WTC11 (cell line): ENCODE measurements at regions not wholly inside any gene's neighbourhood (a gene's known extent, or its start where the extent isn't known, plus 50 kb on each side); places are given as distances from the start of the nearest gene placed in this dataset.

ENCODE experiments used
- ATAC-seq: fragments of 200-7000 bp; cut with Tn5 transposase; 2 replicates; pipeline ENCODE4 v1.10.0; 2021; ENCODE audit warnings: mild to moderate bottlenecking, moderate library complexity
- CTCF ChIA-PET: fragments of 300-600 bp; sonication (Branson Sonifier 250); formaldehyde crosslinking; loops from one replicate; lab custom pipeline; 2021; ENCODE audit warnings: antibody characterized with exemption; lab: Charles Lee
- POLR2A ChIA-PET: fragments of 350-600 bp; sonication (Branson Sonifier 250); formaldehyde crosslinking; loops from one replicate; lab custom pipeline; 2021; ENCODE audit warnings: antibody characterized with exemption; lab: Charles Lee
- DNase-seq: peaks from one replicate; pipeline ENCODE4 v3.0.0; 2021; ENCODE audit warnings: low spot score
- H3K27ac Mint-ChIP-seq: 2 replicates; pipeline ENCODE4 v1.8.0; 2021; ENCODE audit warnings: mixed read lengths
- H3K27me3 Mint-ChIP-seq: 2 replicates; pipeline ENCODE4 v1.8.0; 2021; ENCODE audit warnings: low read depth, mild to moderate bottlenecking, moderate library complexity, mixed read lengths
- H3K36me3 Mint-ChIP-seq: 2 replicates; pipeline ENCODE4 v1.8.0; 2021; ENCODE audit warnings: mixed read lengths
- H3K4me1 Mint-ChIP-seq: 2 replicates; pipeline ENCODE4 v1.8.0; 2022; ENCODE audit warnings: mixed read lengths
- H3K4me3 Mint-ChIP-seq: 2 replicates; pipeline ENCODE4 v1.8.0; 2021; ENCODE audit warnings: mild to moderate bottlenecking, moderate library complexity, mixed read lengths
- H3K9me3 Mint-ChIP-seq: 2 replicates; pipeline ENCODE4 v1.8.0; 2021; ENCODE audit warnings: mixed read lengths
- AR ChIP-seq: fragments of 250-450 bp; sonication (Bioruptor Pico); IDR thresholded peaks from 2 replicates; pipeline ENCODE4 v1.9.0; 2021; ENCODE audit warnings: mild to moderate bottlenecking
- ATF2 ChIP-seq: sonication (generic); formaldehyde crosslinking; IDR thresholded peaks from 2 replicates; pipeline ENCODE4 v1.8.1; 2022; ENCODE audit warnings: low read depth, missing genetic modification reagents, borderline replicate concordance
- ATF3 ChIP-seq: sonication (generic); formaldehyde crosslinking; conservative IDR thresholded peaks from 2 replicates; pipeline ENCODE4 v1.8.1; 2022; ENCODE audit warnings: mild to moderate bottlenecking, missing genetic modification reagents
- CBFB ChIP-seq: sonication (generic); formaldehyde crosslinking; IDR thresholded peaks from 2 replicates; pipeline ENCODE4 v1.8.1; 2022; ENCODE audit warnings: mild to moderate bottlenecking, low read depth, missing genetic modification reagents
- E2F5 ChIP-seq: sonication (generic); formaldehyde crosslinking; IDR thresholded peaks from 2 replicates; pipeline ENCODE4 v1.8.1; 2022; ENCODE audit warnings: mild to moderate bottlenecking, moderate library complexity, missing genetic modification reagents
- ERG ChIP-seq: fragments of 250-450 bp; sonication (Bioruptor Pico); IDR thresholded peaks from 2 replicates; pipeline ENCODE4 v1.8.0; 2021; ENCODE audit warnings: mild to moderate bottlenecking
- FOXP1 ChIP-seq: sonication (generic); formaldehyde crosslinking; IDR thresholded peaks from 2 replicates; pipeline ENCODE4 v1.8.0; 2022; ENCODE audit warnings: missing genetic modification reagents, mild to moderate bottlenecking, moderate library complexity, borderline replicate concordance
- HMGA2 ChIP-seq: fragments of 250-450 bp; sonication (Bioruptor Pico); IDR thresholded peaks from 2 replicates; pipeline ENCODE4 v1.4.0; 2021; ENCODE audit warnings: mild to moderate bottlenecking, moderate library complexity
- PRDM15 ChIP-seq: sonication (generic); formaldehyde crosslinking; IDR thresholded peaks from 2 replicates; pipeline ENCODE4 v1.8.0; 2022; ENCODE audit warnings: missing genetic modification reagents
- SOX15 ChIP-seq: fragments of 250-450 bp; sonication (Bioruptor Pico); IDR thresholded peaks from 2 replicates; pipeline ENCODE4 v1.9.0; 2021; ENCODE audit warnings: mild to moderate bottlenecking
- SP1 ChIP-seq: sonication (generic); formaldehyde crosslinking; conservative IDR thresholded peaks from 2 replicates; pipeline ENCODE4 v1.8.1; 2022; ENCODE audit warnings: missing genetic modification reagents
- TEAD4 ChIP-seq: sonication (generic); formaldehyde crosslinking; IDR thresholded peaks from 2 replicates; pipeline ENCODE4 v1.8.0; 2022; ENCODE audit warnings: mild to moderate bottlenecking, missing genetic modification reagents
- ZBTB21 ChIP-seq: sonication (generic); formaldehyde crosslinking; IDR thresholded peaks from 2 replicates; pipeline ENCODE4 v1.8.1; 2023; ENCODE audit warnings: mild to moderate bottlenecking, missing genetic modification reagents, borderline replicate concordance
- ZMAT4 ChIP-seq: fragments of 250-450 bp; sonication (Bioruptor Pico); IDR thresholded peaks from 2 replicates; pipeline ENCODE4 v1.9.0; 2021; ENCODE audit warnings: mild to moderate bottlenecking
- ZNF281 ChIP-seq: sonication (generic); formaldehyde crosslinking; IDR thresholded peaks from 2 replicates; pipeline ENCODE4 v1.8.0; 2023; ENCODE audit warnings: mild to moderate bottlenecking, missing genetic modification reagents
- ZNF396 ChIP-seq: fragments of 250-450 bp; sonication (Bioruptor Pico); IDR thresholded peaks from 2 replicates; pipeline ENCODE4 v1.8.0; 2021; ENCODE audit warnings: mild to moderate bottlenecking, moderate library complexity, borderline replicate concordance
- ZNF512 ChIP-seq: sonication (generic); formaldehyde crosslinking; IDR thresholded peaks from 2 replicates; pipeline ENCODE4 v1.8.1; 2022; ENCODE audit warnings: missing genetic modification reagents, borderline replicate concordance

GRCh38 chr12:71060426-71060825, 97.4 kb downstream of the TSPAN8 start (continued):
- TF ChIP-seq PRDM15 (CRISPR knock-in tag) = no peak
- no peak for TF ChIP-seq SOX15 (CRISPR knock-in tag)
- no peak for TF ChIP-seq E2F5 (CRISPR knock-in tag)
- TF ChIP-seq, all 79 proteins: peak for 0

GRCh38 chr12:71057330-71057729, 100.5 kb downstream of the TSPAN8 start:
- Mint-ChIP-seq H3K27me3 (no peaks in the 10 kb centered on the region), H3K27ac (no peak overlapping the region), H3K9me3 (peaks cover 7% of the 10 kb centered on the region; the same call in 1 of the 2 replicates), H3K36me3 (no peaks in the 10 kb centered on the region), H3K4me1 (no peaks in the 10 kb centered on the region), H3K4me3 (no peak overlapping the region)
- DNase-seq (no peak), ATAC-seq (no peak)
- POLR2A ChIA-PET = no interaction called here
- CTCF ChIA-PET = no interaction called here
- TF ChIP-seq ZBTB21 (CRISPR knock-in tag) (no peak), HMGA2 (CRISPR knock-in tag) (no peak), ZNF512 (CRISPR knock-in tag) (no peak), AR (CRISPR knock-in tag) (no peak)

GRCh38 chr12:71054551-71054950, 103.2 kb downstream of the TSPAN8 start:
- DNase-seq = no peak
- Mint-ChIP-seq H3K27ac (no peak overlapping the region), H3K9me3 (peaks cover 12% of the 10 kb centered on the region), H3K4me1 (no peaks in the 10 kb centered on the region), H3K27me3 (no peaks in the 10 kb centered on the region), H3K36me3 (no peaks in the 10 kb centered on the region), H3K4me3 (no peak overlapping the region)
- ChIA-PET CTCF (no interaction called here), POLR2A (no interaction called here)
- ATAC-seq = no peak
- TF ChIP-seq ZMAT4 (CRISPR knock-in tag) = no peak
- no peak for TF ChIP-seq ZNF396 (CRISPR knock-in tag)
- TF ChIP-seq ATF3 (CRISPR knock-in tag) = no peak
- TF ChIP-seq TEAD4 = no peak
- no peak for TF ChIP-seq FOXP1 (CRISPR knock-in tag)
- no peak for TF ChIP-seq CBFB
- no peak for TF ChIP-seq ERG (CRISPR knock-in tag)
- no peak for TF ChIP-seq ATF2
- TF ChIP-seq ZNF281 (CRISPR knock-in tag) = no peak
- TF ChIP-seq SP1 (CRISPR knock-in tag) = no peak
